Body of pancreas (tissue), 4 donors: ENCODE measurements at regions not wholly inside any gene's neighbourhood (a gene's known extent, or its start where the extent isn't known, plus 50 kb on each side); places are given as distances from the start of the nearest gene placed in this dataset.

Experiments used
- CTCF ChIP-seq, 7 experiments: fragments of 450-650 bp in 4 of 7; fragments of 200-600 bp in 3 of 7; sonication (generic) in 3 of 7; IDR thresholded peaks; one replicate each; pipeline ENCODE4 v1.5.1; 2016 to 2019; ENCODE audit warnings: antibody characterized with exemption in 7 of 7
- POLR2A ChIP-seq, 3 donors: fragments of 450-650 bp; IDR thresholded peaks; one replicate each; pipeline ENCODE4 v1.6.1; 2016; ENCODE audit warnings: antibody characterized with exemption in 3 of 3, mild to moderate bottlenecking in 2 of 3

GRCh38 chr2:145914716-145915115 is 1394.8 kb upstream of the ZEB2 start:
- TF ChIP-seq POLR2A (IDR thresholded peaks at IDR 0.05) (no peak), CTCF (IDR thresholded peaks at IDR 0.05) (no peak)
